CD14-positive monocyte (primary cell): ENCODE measurements at regions not wholly inside any gene's neighbourhood (a gene's known extent, or its start where the extent isn't known, plus 50 kb on each side); places are given as distances from the start of the nearest gene placed in this dataset.

Source experiments
- DNase-seq, 3 donors: peaks; one replicate each; pipeline ENCODE4 v3.0.0-alpha.2; 2011 to 2022
- H2AFZ ChIP-seq: 2 replicates; pipeline ENCODE4 v1.6.0; 2012; ENCODE audit warnings: mild to moderate bottlenecking, low read depth, low read length, inconsistent platforms; ENCODE audit not compliant: insufficient read depth, poor library complexity, severe bottlenecking
- H3K27ac ChIP-seq, 2 donors: 1 replicate in 1 of 2; 2 replicates in 1 of 2; pipeline ENCODE4 v1.5.1; 2012 to 2013; ENCODE audit warnings: low read length in 2 of 2, control low read depth in 1 of 2, inconsistent platforms in 1 of 2, low read depth in 1 of 2, mild to moderate bottlenecking in 1 of 2
- H3K27me3 ChIP-seq, 2 donors: one replicate each; pipeline versions ENCODE4 v1.6.0 to v1.6.1; 2011 to 2013; ENCODE audit warnings: low read length in 2 of 2; ENCODE audit not compliant: control insufficient read depth in 2 of 2, insufficient read depth in 2 of 2
- H3K36me3 ChIP-seq, 2 donors: replicated peaks in 1 of 2; 1 replicate in 1 of 2; 2 replicates in 1 of 2; pipeline versions ENCODE4 v1.5.1 to v1.6.1; 2012 to 2013; ENCODE audit warnings: low read length in 2 of 2, control low read depth in 1 of 2, inconsistent platforms in 1 of 2, mild to moderate bottlenecking in 1 of 2; ENCODE audit not compliant: insufficient read depth in 2 of 2, control insufficient read depth in 1 of 2
- H3K4me1 ChIP-seq, 2 donors: 1 replicate in 1 of 2; 2 replicates in 1 of 2; pipeline versions ENCODE4 v1.5.1 to v1.6.1; 2012 to 2013; ENCODE audit warnings: low read length in 2 of 2, control low read depth in 1 of 2, inconsistent platforms in 1 of 2, mild to moderate bottlenecking in 1 of 2, moderate library complexity in 1 of 2; ENCODE audit not compliant: insufficient read depth in 2 of 2, control insufficient read depth in 1 of 2
- H3K4me2 ChIP-seq: replicated peaks from 2 replicates; pipeline ENCODE3; 2012; ENCODE audit warnings: low read length, moderate library complexity, mild to moderate bottlenecking; ENCODE audit not compliant: poor library complexity, severe bottlenecking; ENCODE audit errors: extremely low read depth
- H3K4me3 ChIP-seq, 3 experiments: fragments of 200-600 bp in 1 of 3; sonication (generic) in 1 of 3; replicated peaks in 1 of 3; 1 replicate in 2 of 3; 2 replicates in 1 of 3; pipeline ENCODE4 v1.5.1; 2011 to 2013; ENCODE audit warnings: low read length in 3 of 3, mild to moderate bottlenecking in 3 of 3, control low read depth in 2 of 3, low read depth in 2 of 3, inconsistent platforms in 1 of 3, moderate library complexity in 1 of 3
- H3K79me2 ChIP-seq: 2 replicates; pipeline ENCODE4 v1.6.0; 2012; ENCODE audit warnings: mild to moderate bottlenecking, control low read depth, inconsistent platforms, low read length, moderate library complexity; ENCODE audit not compliant: insufficient read depth
- H3K9ac ChIP-seq: 2 replicates; pipeline ENCODE4 v1.6.0; 2017; ENCODE audit warnings: low read length, mild to moderate bottlenecking; ENCODE audit not compliant: insufficient read depth, poor library complexity, severe bottlenecking
- H3K9me3 ChIP-seq, 2 donors: replicated peaks in 1 of 2; 1 replicate in 1 of 2; 2 replicates in 1 of 2; pipeline versions ENCODE4 v1.5.1 to v1.6.1; 2012 to 2013; ENCODE audit warnings: low read length in 2 of 2, control low read depth in 1 of 2; ENCODE audit not compliant: control insufficient read depth in 1 of 2, insufficient read depth in 1 of 2
- H4K20me1 ChIP-seq: 2 replicates; pipeline ENCODE4 v1.6.0; 2012; ENCODE audit warnings: mild to moderate bottlenecking, low read length, control low read depth, moderate library complexity; ENCODE audit not compliant: insufficient read depth
- H3K27ac Mint-ChIP-seq, 7 donors: one replicate each; pipeline ENCODE4 v1.8.0; 2020; ENCODE audit warnings: mild to moderate bottlenecking in 7 of 7, mixed read lengths in 7 of 7, moderate library complexity in 6 of 7, inconsistent platforms in 2 of 7
- H3K27me3 Mint-ChIP-seq, 3 donors: one replicate each; pipeline ENCODE4 v1.8.0; 2021 to 2022; ENCODE audit warnings: low read depth in 3 of 3, mild to moderate bottlenecking in 3 of 3, mixed read lengths in 3 of 3, moderate library complexity in 3 of 3, inconsistent platforms in 1 of 3
- H3K36me3 Mint-ChIP-seq, 2 donors: one replicate each; pipeline ENCODE4 v1.8.0; 2020; ENCODE audit warnings: mixed read lengths in 2 of 2, inconsistent platforms in 1 of 2, mild to moderate bottlenecking in 1 of 2
- H3K4me1 Mint-ChIP-seq: one replicate; pipeline ENCODE4 v1.8.0; 2020; ENCODE audit warnings: mild to moderate bottlenecking, mixed read lengths
- H3K4me3 Mint-ChIP-seq, 2 donors: one replicate each; pipeline ENCODE4 v1.8.0; 2020; ENCODE audit warnings: mild to moderate bottlenecking in 2 of 2, mixed read lengths in 2 of 2, moderate library complexity in 1 of 2
- H3K9me3 Mint-ChIP-seq, 7 donors: one replicate each; pipeline ENCODE4 v1.8.0; 2020 to 2022; ENCODE audit warnings: mixed read lengths in 7 of 7, mild to moderate bottlenecking in 6 of 7, moderate library complexity in 6 of 7, inconsistent platforms in 2 of 7
- CTCF ChIP-seq: fragments of 200-600 bp; IDR thresholded peaks from one replicate; pipeline ENCODE4 v1.8.0; 2022; ENCODE audit warnings: antibody characterized with exemption, mild to moderate bottlenecking
- WGBS: methylation state at CpG from one replicate; pipeline ENCODE4 v1.1.5; 2013; ENCODE audit warnings: missing lambda C conversion rate; ENCODE audit not compliant: insufficient coverage; 5-methylcytosine and 5-hydroxymethylcytosine counted together
- intact Hi-C, 2 donors: fragments of 100-400 bp; cut with micrococcal nuclease; formaldehyde crosslinking; loops; one replicate each; pipeline versions ENCODE4 v1.15.0 to v1.15.1; 2023

- Mint-ChIP-seq H3K36me3 (peaks cover 0 to 10% of the 10 kb centered on the region in 2 donors), H3K9me3 (peaks cover 3 to 18% (median 10%) of the 10 kb centered on the region in 7 donors), H3K4me3 (no peak overlapping the region), H3K27ac (peak overlapping the region in 4 of 7 donors; percentile 45 to 85 (median 63)), H3K27me3 (peaks cover 0 to 2% (median 0%) of the 10 kb centered on the region in 3 donors), H3K4me1 (peaks cover 28% of the 10 kb centered on the region)
- peak in 2 of 3 donors; percentile 30 to 37 for DNase-seq
- Histone ChIP-seq H3K4me1 (peaks cover 15 to 20% of the 10 kb centered on the region in 2 donors), H3K79me2 (no peaks in the 10 kb centered on the region), H3K9ac (no peak overlapping the region), H4K20me1 (no peaks in the 10 kb centered on the region), H3K27ac (no peak overlapping the region), H3K36me3 (no peaks in the 10 kb centered on the region), H3K4me2 (no peak overlapping the region), H3K27me3 (no peaks in the 10 kb centered on the region), H2AFZ (no peak overlapping the region), H3K4me3 (no peak overlapping the region), H3K9me3 (peaks cover 0 to 2% of the 10 kb centered on the region in 2 donors)
- WGBS: 40% methylated on average over 1 of the region's 2 CpGs
- intact Hi-C loops: loop anchor here in 1 of 2 donors (5.0 to 10.0 kb wide), 3 partner anchors 34 to 144 kb away; partner anchors contain the start of genes DTX4 and OR5A2
- peak; percentile 50 for TF ChIP-seq CTCF
Observed at GRCh38 chr11:59281177-59281576, 68.5 kb upstream of the MPEG1 start.

- intact Hi-C loops: loop anchor here in 1 of 2 donors (5.0 kb wide), 1 partner anchor 51 kb away; no protein-coding TSS in a partner anchor
- Mint-ChIP-seq H3K9me3 (peaks cover 2 to 21% (median 9%) of the 10 kb centered on the region in 7 donors), H3K4me3 (peak overlapping the region; percentile 34 to 60), H3K36me3 (peaks cover 0 to 14% of the 10 kb centered on the region in 2 donors), H3K27ac (peak overlapping the region; percentile 94 to 98 (median 95)), H3K4me1 (peaks cover 77% of the 10 kb centered on the region), H3K27me3 (peaks cover 0 to 3% (median 0%) of the 10 kb centered on the region in 3 donors)
- peaks cover 63 to 78% of the 10 kb centered on the region in 2 donors for H3K4me1 ChIP-seq
- TF ChIP-seq CTCF: no peak
- H3K9me3 ChIP-seq: peaks cover 0 to 2% of the 10 kb centered on the region in 2 donors
- no peaks in the 10 kb centered on the region for H3K27me3 ChIP-seq
- peak overlapping the region; percentile 17 for H3K4me2 ChIP-seq
- DNase-seq: peak; percentile 85 to 90 (median 88)
- H3K27ac ChIP-seq: peak overlapping the region; percentile 62 to 72
- H4K20me1 ChIP-seq: no peaks in the 10 kb centered on the region
- WGBS: no CpG with 5 or more reads among the region's 3 CpGs
- no peak overlapping the region for H3K9ac ChIP-seq
- H3K4me3 ChIP-seq: peak overlapping the region in 1 of 3 experiments; percentile 18
- H3K79me2 ChIP-seq: no peaks in the 10 kb centered on the region
- no peaks in the 10 kb centered on the region for H3K36me3 ChIP-seq
- H2AFZ ChIP-seq: no peak overlapping the region
Observed at GRCh38 chr11:59273373-59273841, 60.7 kb upstream of the MPEG1 start.
